OCI-LY1 (cell line): ENCODE measurements at regions not wholly inside any gene's neighbourhood (a gene's known extent, or its start where the extent isn't known, plus 50 kb on each side); places are given as distances from the start of the nearest gene placed in this dataset.

Source experiments
- H2AFZ ChIP-seq: fragments of 200-600 bp; sonication (generic), shearing (Covaris generic); 2 replicates; pipeline ENCODE4 v1.6.0; 2014; ENCODE audit warnings: antibody characterized with exemption, mild to moderate bottlenecking, low read length
- H3F3A ChIP-seq: fragments of 200-600 bp; sonication (generic), shearing (Covaris generic); 2 replicates; pipeline ENCODE4 v1.6.0; 2014; ENCODE audit warnings: mild to moderate bottlenecking, antibody characterized with exemption, low read length, moderate library complexity; ENCODE audit not compliant: insufficient read depth
- H3K27ac ChIP-seq: fragments of 200-600 bp; sonication (generic); 2 replicates; pipeline ENCODE4 v1.5.1; 2014; ENCODE audit warnings: low read length, mixed run types, mild to moderate bottlenecking, low read depth; ENCODE audit not compliant: poor library complexity, severe bottlenecking
- H3K27me3 ChIP-seq: fragments of 200-600 bp; sonication (generic); 2 replicates; pipeline ENCODE4 v1.6.0; 2014; ENCODE audit warnings: antibody characterized with exemption, mild to moderate bottlenecking, low read length, moderate library complexity; ENCODE audit not compliant: insufficient read depth
- H3K36me3 ChIP-seq: fragments of 200-600 bp; sonication (generic); 2 replicates; pipeline ENCODE4 v1.6.1; 2014; ENCODE audit warnings: mild to moderate bottlenecking, antibody characterized with exemption, low read length, moderate library complexity, mixed read lengths; ENCODE audit not compliant: insufficient read depth
- H3K4me1 ChIP-seq: fragments of 200-600 bp; sonication (generic); 2 replicates; pipeline ENCODE4 v1.5.1; 2014; ENCODE audit warnings: mild to moderate bottlenecking, low read length, moderate library complexity; ENCODE audit not compliant: insufficient read depth, severe bottlenecking
- H3K4me2 ChIP-seq: fragments of 200-600 bp; sonication (generic), shearing (Covaris generic); 2 replicates; pipeline ENCODE4 v1.6.1; 2014; ENCODE audit warnings: low read length
- H3K4me3 ChIP-seq: fragments of 200-600 bp; sonication (generic); 2 replicates; pipeline ENCODE4 v1.5.1; 2014; ENCODE audit warnings: low read length, low read depth, mild to moderate bottlenecking, mixed read lengths; ENCODE audit not compliant: poor library complexity, severe bottlenecking
- H3K79me2 ChIP-seq: fragments of 200-600 bp; shearing (Covaris generic); 2 replicates; pipeline ENCODE4 v1.6.1; 2016; ENCODE audit warnings: mixed run types, low read length, mixed read lengths; ENCODE audit not compliant: insufficient read depth
- H3K9ac ChIP-seq: fragments of 200-600 bp; sonication (generic), shearing (Covaris generic); 2 replicates; pipeline ENCODE4 v1.6.1; 2014; ENCODE audit warnings: mild to moderate bottlenecking, low read length, mixed read lengths
- H3K9me2 ChIP-seq: fragments of 200-600 bp; sonication (generic), shearing (Covaris generic); 2 replicates; pipeline ENCODE4 v1.6.1; 2014; ENCODE audit warnings: low read depth, mild to moderate bottlenecking, low read length, mixed read lengths
- H3K9me3 ChIP-seq: fragments of 200-600 bp; shearing (Covaris generic); 2 replicates; pipeline ENCODE4 v1.6.1; 2014; ENCODE audit warnings: low read length, mixed read lengths
- H4K20me1 ChIP-seq: fragments of 200-600 bp; sonication (generic), shearing (Covaris generic); 2 replicates; pipeline ENCODE4 v1.6.0; 2016; ENCODE audit warnings: mild to moderate bottlenecking, low read length; ENCODE audit not compliant: insufficient read depth
- CTCF ChIP-seq: fragments of 200-600 bp; sonication (generic), shearing (Covaris generic); IDR thresholded peaks from 2 replicates; pipeline ENCODE4 v1.5.1; 2017; ENCODE audit warnings: mild to moderate bottlenecking, antibody characterized with exemption, low read length, moderate library complexity, mixed read lengths
- EZH2 ChIP-seq: fragments of 200-600 bp; sonication (generic), shearing (Covaris generic); IDR thresholded peaks from 2 replicates; pipeline ENCODE4 v1.8.0; 2017; ENCODE audit warnings: borderline replicate concordance, mixed run types, mild to moderate bottlenecking, antibody characterized with exemption, low read length, moderate library complexity, mixed read lengths

GRCh38 chr2:146128216-146128615 is 1608.3 kb upstream of the ZEB2 start:
- no peaks in the 10 kb centered on the region for H3F3A ChIP-seq
- no peak overlapping the region for H3K9ac ChIP-seq
- H3K9me3 ChIP-seq = no peaks in the 10 kb centered on the region
- no peaks in the 10 kb centered on the region for H3K27me3 ChIP-seq
- TF ChIP-seq EZH2 = no peak
- peaks cover 7% of the 10 kb centered on the region for H3K4me1 ChIP-seq
- no peaks in the 10 kb centered on the region for H3K36me3 ChIP-seq
- H3K79me2 ChIP-seq = no peaks in the 10 kb centered on the region
- H3K4me2 ChIP-seq = no peak overlapping the region
- H2AFZ ChIP-seq = no peak overlapping the region
- no peak overlapping the region for H3K4me3 ChIP-seq
- no peaks in the 10 kb centered on the region for H3K9me2 ChIP-seq
- H3K27ac ChIP-seq = no peak overlapping the region
- H4K20me1 ChIP-seq = no peaks in the 10 kb centered on the region

DNA sequence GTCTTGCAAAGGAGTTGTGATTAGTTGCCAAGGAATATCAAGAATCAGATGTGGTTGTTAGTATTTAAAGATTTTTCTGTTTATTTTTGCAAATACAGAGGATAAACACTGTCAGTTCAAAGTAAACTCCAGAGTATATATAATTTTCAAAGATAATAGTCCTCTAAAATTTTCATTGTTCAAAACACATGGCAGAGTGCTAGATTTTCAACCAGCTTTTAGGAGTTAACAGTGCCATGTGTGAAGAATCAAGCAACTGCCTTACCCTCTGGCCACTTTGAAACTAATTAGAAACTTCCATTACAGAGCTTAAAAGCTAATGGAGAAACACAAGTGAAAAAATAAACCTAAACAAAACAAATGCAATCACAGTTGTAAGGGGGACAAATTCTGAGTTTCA is 1605.6 kb upstream of the ZEB2 start:
- no peak overlapping the region for H3K9ac ChIP-seq
- no peaks in the 10 kb centered on the region for H3K9me2 ChIP-seq
- TF ChIP-seq EZH2 (no peak), CTCF (no peak)
- H4K20me1 ChIP-seq = no peaks in the 10 kb centered on the region
- H3K9me3 ChIP-seq = no peaks in the 10 kb centered on the region
- H3K4me1 ChIP-seq = peaks cover 15% of the 10 kb centered on the region
- H3K4me2 ChIP-seq = no peak overlapping the region
- H3K27me3 ChIP-seq = no peaks in the 10 kb centered on the region
- no peaks in the 10 kb centered on the region for H3K36me3 ChIP-seq
- H3K4me3 ChIP-seq = no peak overlapping the region
- no peak overlapping the region for H3K27ac ChIP-seq
- no peaks in the 10 kb centered on the region for H3K79me2 ChIP-seq
- H3F3A ChIP-seq = no peaks in the 10 kb centered on the region
- no peak overlapping the region for H2AFZ ChIP-seq

DNA sequence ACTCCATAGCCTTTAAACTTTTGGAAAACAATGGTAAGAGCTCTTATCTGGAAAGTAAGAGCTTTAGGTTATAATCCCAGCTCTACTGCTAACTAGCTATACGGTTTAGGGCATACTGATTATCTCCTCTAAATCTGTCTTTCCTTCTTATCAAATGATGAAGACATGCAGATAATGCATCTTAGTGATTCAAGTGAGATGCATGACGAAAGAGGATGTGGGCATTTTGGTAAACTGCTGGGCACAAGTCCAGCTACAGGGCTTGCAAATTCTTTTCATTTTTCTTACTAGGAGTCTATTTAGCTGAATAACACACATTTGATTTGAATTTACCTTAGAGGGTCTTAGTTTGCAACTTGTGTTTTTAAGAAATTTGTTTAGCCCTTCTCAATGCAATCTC is 1604.8 kb upstream of the ZEB2 start:
- no peaks in the 10 kb centered on the region for H3F3A ChIP-seq
- no peaks in the 10 kb centered on the region for H3K36me3 ChIP-seq
- H3K4me3 ChIP-seq = no peak overlapping the region
- no peak overlapping the region for H3K27ac ChIP-seq
- no peaks in the 10 kb centered on the region for H3K79me2 ChIP-seq
- peaks cover 21% of the 10 kb centered on the region for H3K4me1 ChIP-seq
- no peaks in the 10 kb centered on the region for H3K27me3 ChIP-seq
- H4K20me1 ChIP-seq = no peaks in the 10 kb centered on the region
- H2AFZ ChIP-seq = no peak overlapping the region
- no peak overlapping the region for H3K9ac ChIP-seq
- TF ChIP-seq EZH2 (no peak), CTCF (no peak)
- H3K9me2 ChIP-seq = no peaks in the 10 kb centered on the region
- H3K9me3 ChIP-seq = no peaks in the 10 kb centered on the region
- H3K4me2 ChIP-seq = no peak overlapping the region

GRCh38 chr2:146123714-146124113 is 1603.8 kb upstream of the ZEB2 start:
- H3K9me2 ChIP-seq = no peaks in the 10 kb centered on the region
- H3K36me3 ChIP-seq = no peaks in the 10 kb centered on the region
- H3K4me3 ChIP-seq = no peak overlapping the region
- no peak overlapping the region for H3K9ac ChIP-seq
- H3K27me3 ChIP-seq = no peaks in the 10 kb centered on the region
- peaks cover 21% of the 10 kb centered on the region for H3K4me1 ChIP-seq
- H3K9me3 ChIP-seq = no peaks in the 10 kb centered on the region
- no peak overlapping the region; the same call in 1 of the 2 replicates for H2AFZ ChIP-seq
- no peak overlapping the region for H3K4me2 ChIP-seq
- H3K27ac ChIP-seq = no peak overlapping the region
- TF ChIP-seq CTCF (no peak), EZH2 (no peak)
- H3K79me2 ChIP-seq = no peaks in the 10 kb centered on the region
- H4K20me1 ChIP-seq = no peaks in the 10 kb centered on the region
- no peaks in the 10 kb centered on the region for H3F3A ChIP-seq
